T-helper 17 cell (primary cell): ENCODE measurements at regions not wholly inside any gene's neighbourhood (a gene's known extent, or its start where the extent isn't known, plus 50 kb on each side); places are given as distances from the start of the nearest gene placed in this dataset.
"Not testable (repeated sequence)": the region's sequence is repeated elsewhere in the genome, so short reads cannot be mapped to it uniquely, and the experiment has no call there.

Experiments
- ATAC-seq: fragments of 150-1000 bp; cut with Tn5 transposase; 2 replicates; pipeline ENCODE4 v1.10.0; 2021; ENCODE audit warnings: mild to moderate bottlenecking, moderate library complexity
- DNase-seq, 3 donors: peaks; one replicate each; pipeline versions ENCODE4 v3.0.0 to v3.0.0-alpha.2; 2020 to 2021
- H3K9me3 ChIP-seq: one replicate; pipeline ENCODE4 v1.7.0; 2013; ENCODE audit warnings: low read length, mild to moderate bottlenecking; ENCODE audit not compliant: control insufficient read depth, poor library complexity, severe bottlenecking
- H3K27ac Mint-ChIP-seq: one replicate; pipeline ENCODE4 v1.8.0; 2022; ENCODE audit warnings: mild to moderate bottlenecking, moderate library complexity, mixed read lengths
- H3K27me3 Mint-ChIP-seq: one replicate; pipeline ENCODE4 v1.8.0; 2022; ENCODE audit warnings: mixed read lengths
- H3K36me3 Mint-ChIP-seq: one replicate; pipeline ENCODE4 v1.8.0; 2022; ENCODE audit warnings: low read depth, mixed read lengths
- H3K4me1 Mint-ChIP-seq: one replicate; pipeline ENCODE4 v1.8.0; 2022; ENCODE audit warnings: mild to moderate bottlenecking, mixed read lengths
- H3K4me3 Mint-ChIP-seq: one replicate; pipeline ENCODE4 v1.8.0; 2022; ENCODE audit warnings: mild to moderate bottlenecking, moderate library complexity, mixed read lengths

- no peaks in the 10 kb centered on the region for H3K4me1 Mint-ChIP-seq
- DNase-seq (no peak), ATAC-seq (no peak)
- H3K27ac Mint-ChIP-seq: no peak overlapping the region
- no peak overlapping the region for H3K4me3 Mint-ChIP-seq
- H3K27me3 Mint-ChIP-seq: peaks cover 10% of the 10 kb centered on the region
- H3K36me3 Mint-ChIP-seq: no peaks in the 10 kb centered on the region
- H3K9me3 ChIP-seq: no peaks in the 10 kb centered on the region
Measured at GRCh38 chr18:75846321-75846720, 418.8 kb upstream of the SMIM21 start.

- ATAC-seq (no peak), DNase-seq (no peak)
- Mint-ChIP-seq H3K27ac (no peak overlapping the region), H3K36me3 (no peaks in the 10 kb centered on the region), H3K4me1 (no peaks in the 10 kb centered on the region), H3K4me3 (no peak overlapping the region), H3K27me3 (peaks cover 10% of the 10 kb centered on the region)
- no peaks in the 10 kb centered on the region for H3K9me3 ChIP-seq
Measured at GRCh38 chr18:75845413-75845812, 417.9 kb upstream of the SMIM21 start.

DNA sequence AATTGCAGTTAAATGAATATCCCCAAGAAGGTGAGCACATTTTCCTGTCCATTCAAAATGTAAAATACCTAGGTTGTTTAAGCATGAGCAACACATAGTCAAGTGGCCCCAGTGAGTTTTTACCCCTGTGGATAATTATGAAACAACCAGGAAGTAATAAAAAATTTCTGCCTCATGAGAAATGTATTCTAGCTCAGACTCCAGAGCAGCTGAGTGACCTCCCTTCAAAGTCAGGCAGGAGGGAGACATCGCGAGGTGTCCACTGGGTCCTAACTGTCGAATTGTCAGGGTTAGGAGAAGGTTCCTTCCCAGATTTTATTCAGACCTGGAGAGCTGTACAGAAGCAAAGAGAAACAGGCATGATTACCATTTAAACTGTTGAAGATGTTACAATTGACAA, 416.6 kb upstream of the SMIM21 start:
- ATAC-seq (no peak), DNase-seq (no peak)
- no peak overlapping the region for H3K27ac Mint-ChIP-seq
- H3K4me1 Mint-ChIP-seq: no peaks in the 10 kb centered on the region
- H3K36me3 Mint-ChIP-seq: no peaks in the 10 kb centered on the region
- H3K4me3 Mint-ChIP-seq: no peak overlapping the region
- H3K27me3 Mint-ChIP-seq: peaks cover 10% of the 10 kb centered on the region
- H3K9me3 ChIP-seq: no peaks in the 10 kb centered on the region

DNA sequence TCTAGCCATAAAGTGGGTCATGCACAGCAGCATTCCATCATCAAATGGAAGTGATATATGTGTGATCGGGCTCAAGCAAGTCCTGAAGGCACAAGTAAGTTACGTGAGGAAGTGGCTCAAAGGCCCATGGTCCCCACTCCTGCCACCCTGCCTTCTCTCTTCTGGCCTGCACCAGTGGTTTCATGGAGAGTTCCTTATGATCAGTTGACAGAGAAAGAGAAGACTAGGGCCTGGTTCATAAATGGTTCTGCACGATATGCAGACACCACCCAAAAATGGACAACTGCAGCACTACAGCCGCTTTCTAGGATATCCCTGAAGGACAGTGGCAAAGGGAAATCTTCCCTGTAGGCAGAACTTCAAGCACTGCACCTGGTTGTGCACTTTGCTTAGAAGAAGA, 412.6 kb upstream of the SMIM21 start:
- no peaks in the 10 kb centered on the region for H3K9me3 ChIP-seq
- no peak for ATAC-seq
- H3K4me1 Mint-ChIP-seq: no peaks in the 10 kb centered on the region
- H3K4me3 Mint-ChIP-seq: no peak overlapping the region
- no peak overlapping the region for H3K27ac Mint-ChIP-seq
- no peak for DNase-seq
- H3K27me3 Mint-ChIP-seq: peaks cover 16% of the 10 kb centered on the region
- H3K36me3 Mint-ChIP-seq: no peaks in the 10 kb centered on the region

- not testable (repeated sequence) for H3K36me3 Mint-ChIP-seq, H3K9me3 ChIP-seq, H3K27ac Mint-ChIP-seq, ATAC-seq, H3K4me1 Mint-ChIP-seq, H3K4me3 Mint-ChIP-seq, DNase-seq
- peaks cover 12% of the 10 kb centered on the region for H3K27me3 Mint-ChIP-seq
Measured at GRCh38 chr18:75839686-75840085, 412.2 kb upstream of the SMIM21 start.

DNA sequence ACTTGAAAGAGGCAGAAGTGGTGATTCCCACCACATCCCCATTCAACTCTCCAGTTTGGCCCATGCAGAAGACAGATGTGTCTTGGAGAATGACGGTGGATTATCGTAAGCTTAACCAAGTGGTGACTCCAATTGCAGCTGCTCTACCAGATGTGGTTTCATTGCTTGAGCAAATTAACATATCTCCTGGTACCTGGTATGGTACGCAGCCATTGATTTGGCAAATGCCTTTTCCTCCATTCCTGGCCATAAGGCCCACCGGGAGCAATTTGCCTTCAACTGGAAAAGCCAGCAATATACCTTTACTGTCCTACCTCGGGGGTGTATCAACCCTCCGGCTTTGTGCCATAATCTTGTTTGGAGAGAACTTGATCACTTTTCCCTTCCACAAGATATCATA, 411.5 kb upstream of the SMIM21 start:
- ATAC-seq (no peak), DNase-seq (no peak)
- no peaks in the 10 kb centered on the region for H3K4me1 Mint-ChIP-seq
- H3K4me3 Mint-ChIP-seq: no peak overlapping the region
- H3K27ac Mint-ChIP-seq: no peak overlapping the region
- no peaks in the 10 kb centered on the region for H3K9me3 ChIP-seq
- no peaks in the 10 kb centered on the region for H3K36me3 Mint-ChIP-seq
- H3K27me3 Mint-ChIP-seq: peaks cover 12% of the 10 kb centered on the region

- no peak for ATAC-seq
- Mint-ChIP-seq H3K4me3 (no peak overlapping the region), H3K4me1 (no peaks in the 10 kb centered on the region), H3K27me3 (peaks cover 12% of the 10 kb centered on the region), H3K27ac (no peak overlapping the region), H3K36me3 (no peaks in the 10 kb centered on the region)
- DNase-seq: no peak
- no peaks in the 10 kb centered on the region for H3K9me3 ChIP-seq
Measured at GRCh38 chr18:75837316-75837715, 409.8 kb upstream of the SMIM21 start.

DNA sequence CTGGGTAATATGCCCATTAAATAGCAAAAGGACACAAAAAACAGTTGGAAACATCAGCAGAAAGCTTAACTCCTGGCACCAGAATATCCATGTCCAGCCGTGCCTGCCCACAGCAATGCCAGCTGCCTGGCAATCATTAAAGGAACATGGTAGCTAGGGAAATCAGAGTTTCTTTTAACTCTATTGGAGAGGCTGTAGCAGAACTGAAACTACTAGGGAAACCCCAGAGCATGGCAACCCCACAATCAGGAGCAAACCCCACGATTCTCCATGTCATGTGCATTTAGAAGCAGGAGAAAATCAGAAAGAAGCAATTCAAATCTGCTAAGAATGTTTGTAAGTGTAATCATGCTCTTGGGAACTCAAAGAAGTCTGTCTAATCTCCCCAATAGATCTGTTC, 409.0 kb upstream of the SMIM21 start:
- ATAC-seq (no peak), DNase-seq (no peak)
- H3K4me3 Mint-ChIP-seq: no peak overlapping the region
- H3K27ac Mint-ChIP-seq: no peak overlapping the region
- H3K27me3 Mint-ChIP-seq: peaks cover 12% of the 10 kb centered on the region
- no peaks in the 10 kb centered on the region for H3K4me1 Mint-ChIP-seq
- H3K36me3 Mint-ChIP-seq: no peaks in the 10 kb centered on the region
- H3K9me3 ChIP-seq: no peaks in the 10 kb centered on the region

GRCh38 chr18:75831960-75832359, 404.5 kb upstream of the SMIM21 start:
- ATAC-seq (no peak), DNase-seq (no peak)
- H3K9me3 ChIP-seq: no peaks in the 10 kb centered on the region
- no peaks in the 10 kb centered on the region for H3K36me3 Mint-ChIP-seq
- no peaks in the 10 kb centered on the region for H3K4me1 Mint-ChIP-seq
- peaks cover 13% of the 10 kb centered on the region for H3K27me3 Mint-ChIP-seq
- no peak overlapping the region for H3K4me3 Mint-ChIP-seq
- H3K27ac Mint-ChIP-seq: no peak overlapping the region

DNA sequence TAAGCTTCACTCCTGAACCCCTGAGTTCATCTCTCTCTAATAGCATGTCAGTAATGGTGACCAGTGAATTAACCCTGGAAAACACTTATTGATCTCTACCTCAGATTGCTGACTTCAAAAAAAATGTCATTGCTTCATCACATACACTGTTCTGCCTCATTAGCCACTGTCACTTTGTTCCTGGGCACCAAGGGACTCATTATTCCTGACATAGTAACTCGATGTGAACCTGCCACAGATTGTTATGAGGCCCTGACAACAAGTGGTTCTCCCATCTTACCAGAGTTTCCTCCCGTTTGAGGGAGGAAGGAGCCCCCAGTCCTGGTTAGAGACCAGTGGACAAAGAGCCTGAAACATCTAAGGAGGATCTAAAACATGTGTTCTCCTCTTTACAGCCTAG, 403.3 kb upstream of the SMIM21 start:
- ATAC-seq (no peak), DNase-seq (no peak)
- no peak overlapping the region for H3K4me3 Mint-ChIP-seq
- peaks cover 10% of the 10 kb centered on the region for H3K27me3 Mint-ChIP-seq
- H3K36me3 Mint-ChIP-seq: no peaks in the 10 kb centered on the region
- no peaks in the 10 kb centered on the region for H3K4me1 Mint-ChIP-seq
- H3K27ac Mint-ChIP-seq: no peak overlapping the region
- no peaks in the 10 kb centered on the region for H3K9me3 ChIP-seq

DNA sequence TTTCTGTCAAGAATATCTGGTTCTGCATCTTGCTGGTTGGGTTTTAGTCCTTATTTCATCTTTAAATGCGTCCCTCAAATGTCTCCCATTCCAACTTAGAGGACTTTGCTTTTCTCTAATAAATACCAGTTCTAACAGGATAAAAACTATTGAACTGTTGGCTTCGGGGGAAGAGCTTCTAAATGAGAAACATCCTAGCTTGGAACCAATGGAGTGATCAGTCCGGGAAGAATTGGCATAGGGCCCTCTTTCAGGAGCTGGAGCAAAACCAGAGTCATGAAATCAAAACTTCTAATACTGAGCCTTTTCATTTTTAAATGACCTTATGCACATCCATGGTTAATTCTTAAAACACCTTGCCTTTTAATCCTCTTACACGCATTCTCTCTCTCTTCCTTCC, 401.6 kb upstream of the SMIM21 start:
- H3K27ac Mint-ChIP-seq: no peak overlapping the region
- no peak overlapping the region for H3K4me3 Mint-ChIP-seq
- DNase-seq (no peak), ATAC-seq (no peak)
- H3K27me3 Mint-ChIP-seq: peaks cover 10% of the 10 kb centered on the region
- H3K4me1 Mint-ChIP-seq: no peaks in the 10 kb centered on the region
- H3K36me3 Mint-ChIP-seq: no peaks in the 10 kb centered on the region
- H3K9me3 ChIP-seq: no peaks in the 10 kb centered on the region

- Mint-ChIP-seq H3K27ac (no peak overlapping the region), H3K36me3 (no peaks in the 10 kb centered on the region), H3K4me3 (no peak overlapping the region), H3K4me1 (no peaks in the 10 kb centered on the region), H3K27me3 (peaks cover 10% of the 10 kb centered on the region)
- no peak for ATAC-seq
- no peaks in the 10 kb centered on the region for H3K9me3 ChIP-seq
- no peak for DNase-seq
Measured at GRCh38 chr18:75828379-75828778, 400.9 kb upstream of the SMIM21 start.

DNA sequence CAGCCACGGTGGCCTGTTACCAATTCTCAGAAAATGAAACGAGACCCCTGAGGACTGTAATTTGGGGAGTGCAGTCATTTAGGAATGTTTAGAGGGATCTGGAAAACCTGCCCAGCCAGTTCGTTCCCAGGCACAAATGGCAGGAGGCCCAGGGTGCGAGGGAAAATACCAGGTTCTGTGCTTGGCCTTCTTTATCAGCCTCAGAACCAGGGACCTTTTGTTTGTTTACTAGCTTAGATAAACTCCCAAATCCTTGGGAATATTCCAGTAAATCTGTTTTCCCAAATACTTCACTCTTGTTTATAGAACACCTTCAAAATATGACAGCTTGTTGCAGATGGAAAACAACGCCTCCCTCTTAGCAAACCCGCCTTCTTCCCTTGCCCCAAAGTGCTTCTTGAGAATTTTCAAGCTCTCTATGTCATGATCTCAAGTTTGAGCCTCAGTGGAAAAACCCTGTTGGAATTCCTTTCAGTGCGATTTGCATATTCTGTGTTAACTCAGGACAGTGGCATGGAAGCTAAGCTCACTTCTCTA, 400.3 kb upstream of the SMIM21 start:
- H3K27me3 Mint-ChIP-seq: peaks cover 10% of the 10 kb centered on the region
- H3K4me1 Mint-ChIP-seq: no peaks in the 10 kb centered on the region
- ATAC-seq (no peak), DNase-seq (no peak)
- no peaks in the 10 kb centered on the region for H3K36me3 Mint-ChIP-seq
- no peak overlapping the region for H3K4me3 Mint-ChIP-seq
- H3K9me3 ChIP-seq: no peaks in the 10 kb centered on the region
- H3K27ac Mint-ChIP-seq: no peak overlapping the region

DNA sequence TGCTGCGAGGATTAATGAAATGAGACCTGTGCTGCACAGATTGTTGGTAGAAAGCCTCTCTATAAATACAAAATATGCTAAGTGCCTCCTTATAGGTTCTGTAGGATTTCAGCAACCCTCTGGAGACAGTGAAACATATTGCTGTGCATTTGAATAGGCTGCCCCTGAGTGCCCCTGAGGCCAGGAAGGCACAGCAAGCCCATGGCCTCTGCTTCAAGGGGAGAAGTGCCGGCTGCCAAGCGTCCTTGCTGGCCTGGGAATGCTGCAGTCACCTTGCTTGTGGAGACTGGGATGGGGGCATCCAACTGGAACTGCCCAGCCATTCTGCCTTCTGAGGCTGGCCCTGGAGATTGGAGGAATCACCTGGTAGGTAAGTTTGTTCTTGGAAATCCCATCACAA, 397.2 kb upstream of the SMIM21 start:
- Mint-ChIP-seq H3K27ac (no peak overlapping the region), H3K27me3 (peaks cover 4% of the 10 kb centered on the region), H3K4me1 (no peaks in the 10 kb centered on the region), H3K4me3 (no peak overlapping the region), H3K36me3 (no peaks in the 10 kb centered on the region)
- ATAC-seq: no peak
- DNase-seq: no peak
- no peaks in the 10 kb centered on the region for H3K9me3 ChIP-seq

GRCh38 chr18:75823471-75823870, 396.0 kb upstream of the SMIM21 start:
- H3K9me3 ChIP-seq: no peaks in the 10 kb centered on the region
- Mint-ChIP-seq H3K4me1 (no peaks in the 10 kb centered on the region), H3K4me3 (no peak overlapping the region)

More at GRCh38 chr18:75823471-75823870, 396.0 kb upstream of the SMIM21 start:
- no peak overlapping the region for H3K27ac Mint-ChIP-seq
- DNase-seq: no peak
- H3K27me3 Mint-ChIP-seq: peaks cover 3% of the 10 kb centered on the region
- H3K36me3 Mint-ChIP-seq: no peaks in the 10 kb centered on the region
- no peak for ATAC-seq
